ENCODE measurements at regions not wholly inside any gene's neighbourhood (a gene's known extent, or its start where the extent isn't known, plus 50 kb on each side); places are given as distances from the start of the nearest gene placed in this dataset.

- no peak for DNase-seq (ENCODE audit: low read depth in 4 of 4, low spot score in 3 of 4)
Measured at GRCh38 chr3:72539856-72540255, 308.4 kb downstream of the SHQ1 start.

DNA sequence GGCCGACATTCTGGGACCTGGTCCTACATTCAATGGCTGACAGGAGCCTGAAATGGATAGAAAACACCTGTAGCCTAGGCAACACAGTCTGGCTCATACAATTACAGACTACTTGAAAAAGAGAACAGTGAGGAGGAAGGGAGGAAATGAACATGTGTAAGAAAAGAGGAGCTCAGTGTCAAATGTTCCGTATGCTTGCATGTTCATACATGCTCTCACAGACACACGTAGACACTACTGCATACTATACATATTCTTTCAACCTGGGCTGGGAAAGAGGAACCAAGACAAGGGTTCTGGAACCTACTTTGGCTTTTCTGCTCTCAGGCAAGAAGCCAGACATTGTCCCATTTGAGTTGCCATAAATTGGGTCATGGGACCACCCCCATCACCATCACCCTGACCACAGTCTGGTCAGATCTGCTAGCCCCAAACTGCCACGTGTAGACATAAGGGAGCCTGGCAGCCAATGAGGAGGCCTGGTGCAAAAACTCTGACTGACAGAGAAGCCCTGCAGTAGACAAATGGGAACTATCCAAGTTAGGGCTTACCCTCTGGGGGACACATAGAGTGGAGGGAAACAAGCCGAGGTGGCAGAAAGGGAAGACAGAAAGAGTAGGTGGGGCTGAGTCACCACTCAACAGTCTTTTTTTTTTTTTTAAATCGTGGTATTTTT is 310.0 kb downstream of the SHQ1 start:
- no peak for DNase-seq (ENCODE audit: low read depth in 4 of 4, low spot score in 3 of 4)

DNA sequence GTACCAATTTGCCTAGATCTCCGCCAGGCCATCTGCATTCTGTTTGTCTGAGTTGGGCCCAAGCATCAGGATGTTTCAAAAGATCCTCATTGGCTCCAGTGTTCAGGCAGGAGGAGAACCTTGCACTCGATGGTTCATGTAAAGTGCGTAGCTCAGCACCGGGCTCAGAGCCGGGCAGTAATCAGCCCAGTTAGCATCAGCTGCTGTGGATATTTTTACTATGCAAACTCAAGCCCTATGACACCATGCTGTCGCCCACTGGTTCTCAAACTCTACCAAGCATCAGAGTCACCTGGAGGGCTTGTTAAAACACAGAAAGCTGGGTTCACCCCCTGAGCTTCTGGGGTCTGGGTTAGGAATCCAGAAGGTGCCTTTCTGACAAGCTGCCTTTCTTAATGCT is 310.8 kb downstream of the SHQ1 start:
- DNase-seq (ENCODE audit: low read depth in 4 of 4, low spot score in 3 of 4) = no peak

GRCh38 chr3:72536878-72537267 is 311.4 kb downstream of the SHQ1 start:
- DNase-seq (ENCODE audit: low read depth in 4 of 4, low spot score in 3 of 4) = no peak

DNA sequence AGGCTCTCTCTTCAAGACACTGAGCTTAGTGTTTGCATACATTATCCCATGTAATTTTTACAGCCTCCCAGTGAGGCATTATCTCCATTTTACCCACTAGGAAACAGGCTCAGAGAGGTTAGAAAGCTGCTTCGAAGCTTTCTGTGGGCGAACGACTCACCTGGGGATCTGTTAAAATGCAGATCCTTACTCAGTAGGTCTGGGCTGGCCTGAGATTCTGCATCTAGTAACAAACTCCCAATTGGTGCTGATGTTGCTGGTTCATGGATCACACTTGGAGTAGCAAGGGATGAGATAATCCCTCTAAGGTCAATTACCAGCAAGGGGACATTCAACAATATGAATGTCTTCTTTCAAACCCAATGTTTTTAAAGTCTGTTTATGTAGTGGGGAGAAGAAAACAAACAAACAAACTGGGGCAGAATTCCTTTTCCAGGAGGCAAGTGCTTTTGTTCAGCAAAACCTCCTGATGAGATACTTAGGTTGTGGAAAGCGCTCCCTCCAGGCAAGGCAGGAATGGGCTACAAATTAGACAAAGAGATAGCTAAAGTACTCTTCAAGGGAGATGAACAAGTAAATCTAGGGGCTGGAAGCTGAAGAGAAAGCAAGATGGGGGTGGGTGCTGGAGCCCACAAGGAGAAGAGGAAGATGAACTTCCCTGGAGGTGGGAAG is 311.9 kb downstream of the SHQ1 start:
- no peak for DNase-seq (ENCODE audit: low read depth in 4 of 4, low spot score in 3 of 4)

- peak in 1 of 4 donors; percentile 29 for DNase-seq (ENCODE audit: low read depth in 4 of 4, low spot score in 3 of 4)
Measured at GRCh38 chr3:72535772-72536171, 312.5 kb downstream of the SHQ1 start.

DNA sequence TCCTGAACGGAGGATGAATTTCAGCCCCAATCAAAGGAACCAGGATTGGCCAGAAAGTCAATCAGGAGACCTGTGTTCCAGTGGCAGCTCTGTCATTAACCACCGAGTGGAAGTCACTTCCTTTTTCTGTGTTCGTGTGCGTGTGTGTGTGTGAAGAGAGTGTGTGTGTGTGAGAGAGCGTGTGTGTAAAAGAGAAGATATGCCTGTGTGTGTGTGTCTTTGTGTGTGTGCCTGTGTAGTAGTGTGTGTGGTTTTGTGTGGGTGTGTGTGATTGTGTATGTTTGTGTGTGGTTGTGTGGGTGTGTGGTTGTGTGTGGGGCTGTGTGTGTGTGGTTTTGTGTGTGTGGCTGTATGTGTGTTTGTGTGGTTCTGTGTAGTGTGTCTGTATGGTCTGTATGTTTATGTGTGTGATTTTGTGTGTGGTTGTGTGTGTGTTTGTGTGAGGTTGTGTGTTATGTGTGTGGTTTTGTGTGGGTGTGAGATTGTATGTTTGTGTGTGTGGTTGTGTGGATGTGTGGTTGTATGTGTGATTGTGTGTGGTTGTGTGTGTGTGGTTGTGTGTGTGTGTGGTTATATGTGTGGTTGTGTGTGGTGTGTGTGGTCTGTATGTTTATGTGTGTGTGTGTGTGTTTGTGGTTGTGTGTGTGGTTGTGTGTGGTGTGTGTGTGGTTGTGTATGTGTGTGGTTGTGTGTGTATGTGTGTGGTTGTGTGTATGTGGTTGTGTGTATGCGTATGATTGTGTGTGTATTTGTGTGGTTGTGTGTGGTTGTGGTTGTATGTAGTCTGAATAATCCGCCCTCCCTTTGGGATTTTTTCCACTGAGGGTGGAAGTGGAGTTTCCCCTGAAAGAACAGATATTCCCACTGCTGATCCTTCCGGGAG is 314.4 kb downstream of the SHQ1 start:
- DNase-seq (ENCODE audit: low read depth in 4 of 4, low spot score in 3 of 4) = no peak

DNA sequence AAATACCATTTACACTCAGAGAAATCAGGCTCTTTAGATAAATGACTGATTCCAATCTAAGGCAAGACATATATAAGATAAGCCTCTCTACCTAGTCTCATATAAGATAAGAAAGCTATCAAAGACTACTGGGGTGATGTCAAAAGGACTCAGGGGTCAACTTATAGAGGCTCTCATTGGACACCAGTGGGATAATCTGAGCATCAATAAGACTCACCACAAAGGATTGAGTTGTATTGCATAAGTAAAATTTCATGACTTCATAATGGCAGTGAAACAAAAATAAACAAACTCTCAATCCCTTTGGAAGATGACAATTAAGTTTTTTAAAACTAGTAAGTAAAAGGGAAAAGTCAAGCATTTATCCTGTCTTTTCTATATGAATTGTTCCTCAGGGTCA is 317.8 kb downstream of the SHQ1 start:
- no peak for DNase-seq (ENCODE audit: low read depth in 4 of 4, low spot score in 3 of 4)

DNA sequence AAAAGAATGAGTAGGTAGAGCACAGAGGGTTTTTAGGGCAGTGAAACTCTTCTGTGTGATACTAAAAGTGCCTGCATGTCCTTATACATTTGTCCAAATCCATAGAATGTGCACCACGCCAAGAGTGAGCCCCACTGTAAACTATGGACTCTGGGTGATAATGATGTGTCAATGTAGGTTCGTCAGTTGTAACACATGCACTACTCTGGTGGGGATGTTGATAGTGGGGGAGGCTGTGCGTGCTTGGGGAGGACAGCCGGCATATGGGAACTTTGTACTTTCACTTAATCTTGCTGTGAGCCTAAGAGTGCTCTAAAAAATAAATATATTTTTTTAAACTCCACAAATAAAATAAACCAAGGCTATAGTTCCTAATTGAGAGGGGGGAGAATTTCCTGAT is 319.2 kb downstream of the SHQ1 start:
- no peak for DNase-seq (ENCODE audit: low read depth in 4 of 4, low spot score in 3 of 4)

DNA sequence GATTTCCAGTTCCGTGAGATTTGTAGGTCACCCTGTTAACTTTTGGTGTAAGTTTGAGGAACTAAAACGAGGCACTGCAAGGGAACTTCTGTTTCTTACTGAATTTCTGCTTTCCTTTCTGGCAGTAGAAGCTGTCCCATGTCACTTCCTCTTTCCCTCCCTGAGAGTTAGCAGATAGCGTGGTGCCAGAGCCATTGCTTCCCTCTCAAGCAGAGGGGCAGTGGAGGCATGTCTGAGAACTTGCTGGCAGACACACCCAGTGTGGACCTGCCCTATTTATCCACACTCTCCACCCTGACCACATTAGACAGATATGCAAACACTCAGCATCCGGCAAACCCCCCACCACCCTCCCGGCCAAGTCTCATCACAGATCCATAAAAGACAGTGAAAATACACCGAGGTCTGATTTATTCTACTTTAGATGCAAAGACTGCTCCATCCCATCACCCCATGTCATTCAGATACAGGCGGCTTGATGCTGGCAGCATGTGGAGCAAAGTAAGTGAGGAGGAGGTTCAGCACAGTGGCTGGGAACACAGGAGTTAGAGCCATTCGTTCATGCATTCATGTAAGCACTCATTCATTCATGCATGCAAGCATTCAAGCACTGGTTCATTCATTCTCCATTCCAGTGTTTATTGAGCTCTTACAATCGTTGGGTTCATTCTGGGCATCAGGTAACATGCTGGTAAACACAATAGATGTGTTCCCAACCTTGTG is 324.7 kb downstream of the SHQ1 start:
- no peak for DNase-seq (ENCODE audit: low read depth in 4 of 4, low spot score in 3 of 4)

- no peak for DNase-seq (ENCODE audit: low read depth in 4 of 4, low spot score in 3 of 4)
Measured at GRCh38 chr3:72520690-72521308, 327.4 kb downstream of the SHQ1 start.

- no peak for DNase-seq (ENCODE audit: low read depth in 4 of 4, low spot score in 3 of 4)
Measured at GRCh38 chr3:72519946-72520604, 328.2 kb downstream of the SHQ1 start.

- DNase-seq (ENCODE audit: low read depth in 4 of 4, low spot score in 3 of 4) = no peak
Measured at GRCh38 chr3:72517921-72518424, 330.3 kb downstream of the SHQ1 start.

GRCh38 chr3:72517336-72517735 is 330.9 kb downstream of the SHQ1 start:
- DNase-seq (ENCODE audit: low read depth in 4 of 4, low spot score in 3 of 4) = no peak

GRCh38 chr3:72516361-72516760 is 331.9 kb downstream of the SHQ1 start:
- DNase-seq (ENCODE audit: low read depth in 4 of 4, low spot score in 3 of 4) = no peak

DNA sequence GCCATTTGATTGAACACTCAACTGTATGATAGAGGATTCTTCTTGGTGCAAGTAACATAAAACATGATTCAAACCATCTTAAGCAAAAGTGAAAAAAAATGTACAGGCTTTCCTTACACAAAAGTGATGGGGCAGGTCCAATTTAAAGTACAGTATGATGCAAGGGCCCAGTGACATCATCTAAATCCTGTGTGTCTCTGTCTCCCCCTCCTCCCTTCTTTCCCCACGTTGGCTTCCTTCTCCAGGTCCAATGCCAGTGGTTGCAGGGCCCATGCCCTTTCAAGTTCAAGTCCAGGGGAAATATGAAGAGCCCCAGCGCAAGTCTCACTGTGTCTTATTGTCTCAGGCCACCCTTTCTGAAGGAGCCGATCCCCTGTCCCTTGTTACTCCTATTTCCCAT is 332.3 kb downstream of the SHQ1 start:
- DNase-seq (ENCODE audit: low read depth in 4 of 4, low spot score in 3 of 4) = no peak

DNA sequence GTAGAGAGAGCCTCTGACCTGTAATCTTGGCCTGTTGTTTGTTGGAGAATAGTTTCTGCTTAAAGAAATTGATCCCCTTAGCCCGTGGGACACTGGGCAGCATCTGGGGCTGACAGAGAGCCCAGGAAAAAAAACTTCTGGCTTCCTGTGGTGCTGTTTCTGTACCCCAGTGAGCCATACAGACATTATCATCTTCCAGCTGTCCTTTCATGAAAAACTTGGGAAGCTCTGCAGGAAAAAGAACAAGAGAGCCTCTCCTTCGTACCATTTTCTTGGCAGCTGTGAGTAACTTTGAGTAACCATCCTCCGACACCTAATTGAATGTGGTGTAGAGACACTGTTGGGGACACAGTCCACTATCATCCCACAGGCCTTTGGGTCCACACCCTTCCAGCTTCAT is 333.0 kb downstream of the SHQ1 start:
- no peak for DNase-seq (ENCODE audit: low read depth in 4 of 4, low spot score in 3 of 4)

GRCh38 chr3:72510247-72510646 is 338.0 kb downstream of the SHQ1 start:
- DNase-seq (ENCODE audit: low read depth in 4 of 4, low spot score in 3 of 4) = no peak

GRCh38 chr3:72505539-72506405 is 342.5 kb downstream of the SHQ1 start:
- no peak for DNase-seq (ENCODE audit: low read depth in 4 of 4, low spot score in 3 of 4)

All from left renal pelvis (tissue), 4 donors.